Endothelial cell of umbilical vein (primary cell): ENCODE measurements at regions not wholly inside any gene's neighbourhood (a gene's known extent, or its start where the extent isn't known, plus 50 kb on each side); places are given as distances from the start of the nearest gene placed in this dataset.

Experiments used
- BruUV-seq: library from RNA; stranded (reverse); fragments of 400-500 nt; replicated peaks from 2 replicates; lab custom pipeline; 2021; lab: Mats Ljungman, UMichigan
- CTCF ChIA-PET: fragments of 300-600, 350-600 bp; sonication (Branson Sonifier 250); formaldehyde crosslinking; loops from one replicate; lab custom pipeline; 2021; ENCODE audit warnings: antibody characterized with exemption, inconsistent platforms; lab: Charles Lee
- POLR2A ChIA-PET: fragments of 300-600, 350-600 bp; sonication (Branson Sonifier 250); formaldehyde crosslinking; loops from one replicate; lab custom pipeline; 2021; ENCODE audit warnings: antibody characterized with exemption, inconsistent platforms; lab: Charles Lee
- DNase-seq: peaks from one replicate; pipeline ENCODE4 v3.0.0-alpha.2; 2011; ENCODE audit warnings: low read depth, low spot score
- FAIRE-seq: peaks from 2 replicates; lab custom pipeline; 2011; peaks lifted over from hg19 to GRCh38; lab: Jason Lieb, UNC
- H2AFZ ChIP-seq: 2 replicates; pipeline ENCODE4 v1.6.0; 2012; ENCODE audit warnings: low read depth, low read length, control low read depth, inconsistent platforms
- H3K27ac ChIP-seq: 2 replicates; pipeline ENCODE4 v1.5.1; 2011; ENCODE audit warnings: low read depth, mild to moderate bottlenecking, control low read depth, low read length, moderate library complexity; ENCODE audit not compliant: insufficient read depth
- H3K27me3 ChIP-seq, 2 experiments: 2 replicates each; pipeline versions ENCODE4 v1.6.0 to v1.6.1; 2011; ENCODE audit warnings: low read length in 2 of 2, mixed read lengths in 1 of 2; ENCODE audit not compliant: control insufficient read depth in 2 of 2, insufficient read depth in 2 of 2
- H3K36me3 ChIP-seq, 2 experiments: 2 replicates in 1 of 2; 3 replicates in 1 of 2; pipeline ENCODE4 v1.5.1; 2011; ENCODE audit warnings: low read length in 2 of 2, mild to moderate bottlenecking in 1 of 2, moderate library complexity in 1 of 2; ENCODE audit not compliant: control insufficient read depth in 2 of 2, insufficient read depth in 2 of 2; ENCODE audit errors: extremely low read depth in 1 of 2
- H3K4me1 ChIP-seq: 3 replicates; pipeline ENCODE4 v1.5.1; 2011; ENCODE audit warnings: mild to moderate bottlenecking, low read length; ENCODE audit not compliant: control insufficient read depth, insufficient read depth; ENCODE audit errors: extremely low read depth
- H3K4me2 ChIP-seq: 2 replicates; pipeline ENCODE4 v1.6.1; 2011; ENCODE audit warnings: low read length, control low read depth, mixed read lengths; ENCODE audit not compliant: insufficient read depth
- H3K4me3 ChIP-seq, 3 experiments: fragments of 200-600 bp in 1 of 3; sonication (generic), shearing (Covaris generic) in 1 of 3; replicated peaks in 1 of 3; 2 replicates each; pipeline ENCODE4 v1.5.1; 2011 to 2016; ENCODE audit warnings: control low read depth in 3 of 3, low read length in 3 of 3, mild to moderate bottlenecking in 2 of 3, inconsistent platforms in 1 of 3, low read depth in 1 of 3, moderate library complexity in 1 of 3; ENCODE audit not compliant: insufficient read depth in 1 of 3
- H3K79me2 ChIP-seq: 2 replicates; pipeline ENCODE4 v1.6.0; 2012; ENCODE audit warnings: low read length, inconsistent platforms; ENCODE audit not compliant: control insufficient read depth, insufficient read depth
- H3K9ac ChIP-seq: replicated peaks from 2 replicates; pipeline ENCODE3; 2011; ENCODE audit warnings: low read length, control low read depth; ENCODE audit not compliant: insufficient read depth; ENCODE audit errors: extremely low read depth
- H3K9me1 ChIP-seq: replicated peaks from 3 replicates; pipeline ENCODE4 v1.6.0; 2011; ENCODE audit warnings: mild to moderate bottlenecking, low read length; ENCODE audit not compliant: control insufficient read depth, insufficient read depth; ENCODE audit errors: extremely low read depth
- H3K9me3 ChIP-seq: replicated peaks from 2 replicates; pipeline ENCODE4 v1.5.1; 2012; ENCODE audit warnings: low read length, inconsistent platforms; ENCODE audit not compliant: control insufficient read depth, insufficient read depth
- H4K20me1 ChIP-seq: replicated peaks from 2 replicates; pipeline ENCODE3; 2011; ENCODE audit warnings: mild to moderate bottlenecking, low read length; ENCODE audit not compliant: control insufficient read depth, insufficient read depth; ENCODE audit errors: extremely low read depth
- EZH2 ChIP-seq: IDR thresholded peaks from 2 replicates; pipeline ENCODE4 v1.6.1; 2012; ENCODE audit warnings: borderline replicate concordance, low read depth, mild to moderate bottlenecking, moderate library complexity, low read length, inconsistent platforms; ENCODE audit not compliant: severe bottlenecking
- FOS ChIP-seq: IDR thresholded peaks from 2 replicates; pipeline ENCODE4 v1.6.1; 2011; ENCODE audit warnings: mild to moderate bottlenecking, low read length, moderate library complexity, borderline replicate concordance; ENCODE audit not compliant: insufficient read depth
- GATA2 ChIP-seq: IDR thresholded peaks from 2 replicates; pipeline ENCODE4 v1.7.0; 2011; ENCODE audit warnings: low read depth, mild to moderate bottlenecking, moderate library complexity, mixed read lengths, low read length; ENCODE audit not compliant: insufficient read length, insufficient read depth
- JUN ChIP-seq: IDR thresholded peaks from 2 replicates; pipeline ENCODE4 v1.6.1; 2011; ENCODE audit warnings: borderline replicate concordance, low read depth; ENCODE audit not compliant: insufficient read length, insufficient read depth
- MAX ChIP-seq: IDR thresholded peaks from 2 replicates; pipeline ENCODE4 v1.6.1; 2011; ENCODE audit not compliant: insufficient read depth, insufficient read length
- MYC ChIP-seq: IDR thresholded peaks from one replicate; pipeline ENCODE4 v1.6.1; 2011; ENCODE audit warnings: mild to moderate bottlenecking, low read depth, low read length
- POLR2A ChIP-seq: IDR thresholded peaks from 2 replicates; pipeline ENCODE4 v1.6.1; 2012; ENCODE audit warnings: low read depth, mild to moderate bottlenecking, control low read depth, low read length
- POLR2AphosphoS5 ChIP-seq: IDR thresholded peaks from 2 replicates; pipeline ENCODE4 v1.6.1; 2012; ENCODE audit warnings: low read depth, mild to moderate bottlenecking, control low read depth, low read length, moderate library complexity; ENCODE audit not compliant: insufficient read depth
- dilution Hi-C: fragments of 300-500 bp; cut with MboI; formaldehyde crosslinking; loops from one replicate; pipeline ENCODE4 v1.15.0; 2019; ENCODE audit warnings: low sequenced_read_pairs; ENCODE audit not compliant: extremely low pct_ligation_motif_present
- intact Hi-C: fragments of 100-400 bp; cut with micrococcal nuclease; formaldehyde crosslinking; loops from one replicate; pipeline ENCODE4 v1.10.0; 2022

DNA sequence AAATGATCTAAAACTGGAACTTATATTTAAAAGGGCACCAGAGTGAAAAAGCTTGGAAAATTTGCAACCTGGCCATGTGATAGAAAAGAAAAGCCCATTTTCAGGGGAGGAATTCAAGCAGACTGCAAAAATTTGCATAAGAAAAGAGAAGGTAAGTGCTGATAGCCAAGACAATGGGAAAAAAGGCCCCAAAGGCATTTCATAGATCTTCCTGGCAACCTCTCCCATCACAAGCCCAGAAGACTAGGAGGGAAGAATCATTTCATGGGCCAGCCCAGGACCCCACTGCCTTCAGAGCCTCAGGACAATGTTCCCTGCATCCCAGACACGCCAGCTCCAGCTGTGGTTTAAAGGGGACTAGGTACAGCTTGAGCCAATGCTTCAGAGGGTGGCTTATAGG lies 887.3 kb upstream of the DIAPH2 start:
- no peak overlapping the region for H3K4me3 ChIP-seq
- no peaks in the 10 kb centered on the region for H4K20me1 ChIP-seq
- H2AFZ ChIP-seq, result no peak overlapping the region
- no peak overlapping the region for H3K9ac ChIP-seq
- H3K9me3 ChIP-seq, result no peaks in the 10 kb centered on the region
- H3K79me2 ChIP-seq, result no peaks in the 10 kb centered on the region
- FAIRE-seq (no peak), DNase-seq (no peak)
- ChIA-PET CTCF (no interaction called here), POLR2A (no interaction called here)
- no peak overlapping the region for H3K4me2 ChIP-seq
- H3K9me1 ChIP-seq, result no peaks in the 10 kb centered on the region
- intact Hi-C loops, result no loop called here
- no peaks in the 10 kb centered on the region for H3K36me3 ChIP-seq
- dilution Hi-C loops, result no loop called here
- H3K4me1 ChIP-seq, result no peaks in the 10 kb centered on the region
- no peak overlapping the region for H3K27ac ChIP-seq
- no TSS peak for BruUV-seq
- TF ChIP-seq JUN (no peak), POLR2AphosphoS5 (no peak), POLR2A (no peak), MAX (no peak), MYC (no peak), FOS (no peak), GATA2 (no peak)
- no peaks in the 10 kb centered on the region for H3K27me3 ChIP-seq

GRCh38 chrX:95823796-95824195 lies 860.8 kb upstream of the DIAPH2 start:
- dilution Hi-C loops (no loop called here), intact Hi-C loops (no loop called here)
- H3K79me2 ChIP-seq, result no peaks in the 10 kb centered on the region
- no peak overlapping the region for H3K27ac ChIP-seq
- no TSS peak for BruUV-seq
- no peaks in the 10 kb centered on the region for H3K4me1 ChIP-seq
- H3K9me1 ChIP-seq, result no peaks in the 10 kb centered on the region
- FAIRE-seq (no peak), DNase-seq (peak; percentile 0)
- no peaks in the 10 kb centered on the region for H3K36me3 ChIP-seq
- no peak overlapping the region for H2AFZ ChIP-seq
- no peak for TF ChIP-seq EZH2
- no peak for TF ChIP-seq POLR2AphosphoS5
- H3K9me3 ChIP-seq, result no peaks in the 10 kb centered on the region
- H3K4me3 ChIP-seq, result no peak overlapping the region
- no peak overlapping the region for H3K4me2 ChIP-seq
- ChIA-PET POLR2A (no interaction called here), CTCF (no interaction called here)
- no peaks in the 10 kb centered on the region for H4K20me1 ChIP-seq
- H3K9ac ChIP-seq, result no peak overlapping the region
- no peaks in the 10 kb centered on the region for H3K27me3 ChIP-seq
